Muscle of leg (tissue), 3 donors: ENCODE measurements at regions not wholly inside any gene's neighbourhood (a gene's known extent, or its start where the extent isn't known, plus 50 kb on each side); places are given as distances from the start of the nearest gene placed in this dataset.
"Not testable (repeated sequence)": the region's sequence is repeated elsewhere in the genome, so short reads cannot be mapped to it uniquely, and the experiment has no call there.

Source experiments
- DNase-seq: peaks from one replicate; pipeline ENCODE4 v3.0.0; 2013
- H3K27ac ChIP-seq: one replicate; pipeline ENCODE4 v1.5.1; 2013; ENCODE audit warnings: mild to moderate bottlenecking, low read length, control low read depth
- H3K27me3 ChIP-seq: one replicate; pipeline ENCODE4 v1.6.1; 2013; ENCODE audit warnings: low read length; ENCODE audit not compliant: control insufficient read depth, insufficient read depth
- H3K36me3 ChIP-seq: one replicate; pipeline ENCODE4 v1.6.1; 2013; ENCODE audit warnings: low read length; ENCODE audit not compliant: control insufficient read depth, insufficient read depth
- H3K4me1 ChIP-seq: one replicate; pipeline ENCODE4 v1.6.1; 2013; ENCODE audit warnings: low read length; ENCODE audit not compliant: control insufficient read depth, insufficient read depth
- H3K4me3 ChIP-seq: one replicate; pipeline ENCODE4 v1.5.1; 2013; ENCODE audit warnings: low read length, control low read depth
- H3K9me3 ChIP-seq: replicated peaks from 2 replicates; pipeline ENCODE4 v1.6.1; 2013; ENCODE audit warnings: low read depth, low read length; ENCODE audit not compliant: control insufficient read depth
- WGBS: methylation state at CpG from one replicate; pipeline ENCODE4 v1.1.5; 2013; ENCODE audit warnings: missing lambda C conversion rate; ENCODE audit not compliant: insufficient coverage; 5-methylcytosine and 5-hydroxymethylcytosine counted together

- not testable (repeated sequence) for DNase-seq, H3K4me3 ChIP-seq, H3K27ac ChIP-seq, H3K27me3 ChIP-seq, H3K36me3 ChIP-seq, H3K9me3 ChIP-seq, H3K4me1 ChIP-seq
- WGBS: 80% methylated on average over 4 of the region's 5 CpGs
These were observed 1110.9 kb upstream of the TMEM132C start for GRCh38 chr12:127155935-127156619.

- DNase-seq, H3K4me1 ChIP-seq, H3K27me3 ChIP-seq, H3K4me3 ChIP-seq, H3K9me3 ChIP-seq, H3K27ac ChIP-seq, H3K36me3 ChIP-seq: not testable (repeated sequence)
- 83% methylated on average over 6 of the region's 8 CpGs for WGBS
These were observed 1109.2 kb upstream of the TMEM132C start for GRCh38 chr12:127157501-127158366.

GRCh38 chr12:127158385-127159061 lies 1108.4 kb upstream of the TMEM132C start:
- Histone ChIP-seq H3K36me3 (no peaks in the 10 kb centered on the region), H3K4me3 (no peak overlapping the region), H3K4me1 (no peaks in the 10 kb centered on the region), H3K9me3 (no peaks in the 10 kb centered on the region), H3K27me3 (no peaks in the 10 kb centered on the region), H3K27ac (no peak overlapping the region)
- no CpG with 5 or more reads among the region's 4 CpGs for WGBS
- DNase-seq: no peak

GRCh38 chr12:127161466-127161865 lies 1105.5 kb upstream of the TMEM132C start:
- no peaks in the 10 kb centered on the region for H3K36me3 ChIP-seq
- H3K27me3 ChIP-seq: no peaks in the 10 kb centered on the region
- no peaks in the 10 kb centered on the region for H3K4me1 ChIP-seq
- H3K9me3 ChIP-seq: no peaks in the 10 kb centered on the region
- no peak overlapping the region for H3K27ac ChIP-seq
- no peak overlapping the region for H3K4me3 ChIP-seq
- no peak for DNase-seq
- WGBS: no CpG with 5 or more reads among the region's 2 CpGs

GRCh38 chr12:127162307-127162706 lies 1104.7 kb upstream of the TMEM132C start:
- Histone ChIP-seq H3K4me1 (no peaks in the 10 kb centered on the region), H3K4me3 (no peak overlapping the region), H3K27me3 (no peaks in the 10 kb centered on the region), H3K27ac (no peak overlapping the region), H3K9me3 (no peaks in the 10 kb centered on the region), H3K36me3 (no peaks in the 10 kb centered on the region)
- no peak for DNase-seq
- WGBS: no CpG with 5 or more reads among the region's 2 CpGs

- DNase-seq: no peak
- 10% methylated on average over 1 of the region's 1 CpG for WGBS
- Histone ChIP-seq H3K27me3 (no peaks in the 10 kb centered on the region), H3K4me3 (no peak overlapping the region), H3K9me3 (no peaks in the 10 kb centered on the region), H3K4me1 (no peaks in the 10 kb centered on the region), H3K27ac (no peak overlapping the region), H3K36me3 (no peaks in the 10 kb centered on the region)
These were observed 1104.1 kb upstream of the TMEM132C start for GRCh38 chr12:127162902-127163301.

- Histone ChIP-seq H3K36me3 (no peaks in the 10 kb centered on the region), H3K27ac (no peak overlapping the region), H3K27me3 (no peaks in the 10 kb centered on the region), H3K9me3 (no peaks in the 10 kb centered on the region), H3K4me1 (peaks cover under 1% of the 10 kb centered on the region), H3K4me3 (peak overlapping the region; percentile 44)
- 3% methylated on average over 62 of the region's 69 CpGs for WGBS
- DNase-seq: peak; percentile 89
These were observed 1101.2 kb upstream of the TMEM132C start for GRCh38 chr12:127165567-127166392.

GRCh38 chr12:127169321-127170181 lies 1097.4 kb upstream of the TMEM132C start:
- Histone ChIP-seq H3K4me3 (no peak overlapping the region), H3K27ac (no peak overlapping the region), H3K4me1 (peaks cover 3% of the 10 kb centered on the region), H3K36me3 (no peaks in the 10 kb centered on the region), H3K27me3 (no peaks in the 10 kb centered on the region), H3K9me3 (peaks cover 3% of the 10 kb centered on the region)
- 90% methylated on average over 7 of the region's 15 CpGs for WGBS
- DNase-seq: no peak
